K562 (cell line): ENCODE measurements at regions not wholly inside any gene's neighbourhood (a gene's known extent, or its start where the extent isn't known, plus 50 kb on each side); places are given as distances from the start of the nearest gene placed in this dataset.

ENCODE experiments used
- ATAC-seq: fragments of 200-7000 bp; cut with Tn5 transposase; 3 replicates; pipeline ENCODE4 v1.9.1; 2020; ENCODE audit warnings: moderate library complexity
- BruUV-seq: library from RNA; stranded (reverse); fragments of 400-500 nt; replicated peaks from 2 replicates; lab custom pipeline; 2021; lab: Mats Ljungman, UMichigan
- CTCF ChIA-PET: fragments of 300-600 bp; formaldehyde crosslinking; extraction: SDS; loops from one replicate; lab custom pipeline; 2021; ENCODE audit warnings: low intra/inter-chr PET ratio; lab: Yijun Ruan, JAX
- POLR2A ChIA-PET: fragments of 300-600, 350-650 bp; sonication (Branson Sonifier 250); formaldehyde crosslinking; extraction: SDS; loops from one replicate; lab custom pipeline; 2021; ENCODE audit warnings: antibody characterized with exemption, inconsistent platforms; lab: Yijun Ruan, JAX
- DNase-seq, 4 experiments: peaks; one replicate each; pipeline versions ENCODE4 v3.0.0 to v3.0.0-alpha.2; 2011 to 2018; ENCODE audit warnings: low spot score in 3 of 4, mixed read lengths in 3 of 4; ENCODE audit errors: extremely low read depth in 1 of 4
- FAIRE-seq: peaks from 2 replicates; lab custom pipeline; 2011; peaks lifted over from hg19 to GRCh38; lab: Jason Lieb, UNC
- H2AFZ ChIP-seq: 2 replicates; pipeline ENCODE4 v1.6.0; 2011; ENCODE audit warnings: low read depth, low read length, control low read depth, inconsistent platforms
- H3K27ac ChIP-seq: fragments of 200-600 bp; 3 replicates; pipeline ENCODE4 v1.8.0; 2011; ENCODE audit warnings: low read depth, mild to moderate bottlenecking, control low read depth, inconsistent platforms, low read length, moderate library complexity, mixed read lengths; ENCODE audit errors: extremely low read depth
- H3K27me3 ChIP-seq, 2 experiments: fragments of 300-600 bp in 1 of 2; 2 replicates in 1 of 2; 3 replicates in 1 of 2; pipeline versions ENCODE4 v1.6.0 to v1.8.0; 2011; ENCODE audit warnings: inconsistent platforms in 2 of 2, low read length in 2 of 2, mild to moderate bottlenecking in 1 of 2, mixed read lengths in 1 of 2, moderate library complexity in 1 of 2; ENCODE audit not compliant: control insufficient read depth in 2 of 2, insufficient read depth in 2 of 2
- H3K36me3 ChIP-seq: fragments of 300-600 bp; 3 replicates; pipeline ENCODE4 v1.8.0; 2011; ENCODE audit warnings: mild to moderate bottlenecking, low read length, inconsistent platforms; ENCODE audit not compliant: control insufficient read depth, insufficient read depth
- H3K4me1 ChIP-seq, 2 experiments: fragments of 200-600 bp in 1 of 2; replicated peaks in 1 of 2; 2 replicates in 1 of 2; 3 replicates in 1 of 2; pipeline versions ENCODE4 v1.5.1 to v1.8.0; 2011; ENCODE audit warnings: inconsistent platforms in 2 of 2, low read length in 2 of 2, mild to moderate bottlenecking in 1 of 2, mixed read lengths in 1 of 2, moderate library complexity in 1 of 2; ENCODE audit not compliant: control insufficient read depth in 2 of 2, insufficient read depth in 2 of 2
- H3K4me2 ChIP-seq: 2 replicates; pipeline ENCODE4 v1.6.1; 2011; ENCODE audit warnings: low read length, control low read depth, inconsistent platforms, mixed read lengths; ENCODE audit not compliant: insufficient read depth
- H3K4me3 ChIP-seq: fragments of 200-600 bp; sonication (generic), shearing (Covaris generic); 2 replicates; pipeline ENCODE4 v1.5.1; 2016; ENCODE audit warnings: control low read depth, inconsistent platforms
- H3K79me2 ChIP-seq: fragments of 200-600 bp; 3 replicates; pipeline ENCODE4 v1.8.0; 2011; ENCODE audit warnings: low read length, inconsistent platforms; ENCODE audit not compliant: control insufficient read depth, insufficient read depth
- H3K9ac ChIP-seq, 2 experiments: 2 replicates each; pipeline versions ENCODE4 v1.6.0 to v1.6.1; 2011; ENCODE audit warnings: low read depth in 2 of 2, low read length in 2 of 2, control low read depth in 1 of 2, inconsistent platforms in 1 of 2, mild to moderate bottlenecking in 1 of 2, mixed read lengths in 1 of 2; ENCODE audit not compliant: insufficient read depth in 1 of 2
- H3K9me1 ChIP-seq: one replicate; pipeline ENCODE4 v1.6.0; 2011; ENCODE audit warnings: inconsistent platforms, mild to moderate bottlenecking, low read length, moderate library complexity; ENCODE audit not compliant: control insufficient read depth, insufficient read depth
- H3K9me3 ChIP-seq: replicated peaks from 2 replicates; pipeline ENCODE4 v1.5.1; 2011; ENCODE audit warnings: low read depth, low read length, inconsistent platforms; ENCODE audit not compliant: control insufficient read depth, insufficient read depth
- H4K20me1 ChIP-seq: replicated peaks from 2 replicates; pipeline ENCODE4 v1.6.1; 2011; ENCODE audit warnings: low read length, inconsistent platforms, mixed read lengths; ENCODE audit not compliant: control insufficient read depth, insufficient read depth
- CC2D1A ChIP-seq: fragments of 450-650 bp; IDR thresholded peaks from 2 replicates; pipeline ENCODE4 v1.6.1; 2017; ENCODE audit warnings: mild to moderate bottlenecking
- GABPA ChIP-seq: fragments of 200-800 bp; sonication (Bioruptor generic); conservative IDR thresholded peaks from 2 replicates; pipeline ENCODE4 v1.6.1; 2016; ENCODE audit warnings: low read depth, missing genetic modification characterization, missing compliant biosample characterization
- GATA2 ChIP-seq: sonication (generic); formaldehyde crosslinking; IDR thresholded peaks from 2 replicates; pipeline ENCODE4 v1.4.0; 2020; ENCODE audit warnings: mild to moderate bottlenecking, missing genetic modification reagents
- GTF2A2 ChIP-seq: IDR thresholded peaks from 2 replicates; pipeline ENCODE4 v1.6.1; 2016; ENCODE audit warnings: mild to moderate bottlenecking, missing genetic modification characterization, missing compliant biosample characterization
- HEY1 ChIP-seq: fragments of 250-450 bp; sonication (Bioruptor Pico); IDR thresholded peaks from 2 replicates; pipeline ENCODE4 v1.5.0; 2020; ENCODE audit warnings: mild to moderate bottlenecking, moderate library complexity, borderline replicate concordance
- HNRNPUL1 ChIP-seq: fragments of 200-400 bp; formaldehyde crosslinking; IDR thresholded peaks from 2 replicates; pipeline ENCODE4 v1.6.1; 2017; ENCODE audit warnings: low read length
- MCM5 ChIP-seq: fragments of 450-650 bp; IDR thresholded peaks from 2 replicates; pipeline ENCODE4 v1.6.1; 2016; ENCODE audit warnings: low read depth
- TAF1 ChIP-seq: IDR thresholded peaks from 2 replicates; pipeline ENCODE4 v1.6.1; 2011; ENCODE audit warnings: mild to moderate bottlenecking, low read length, moderate library complexity; ENCODE audit not compliant: insufficient read depth, control insufficient read depth, severe bottlenecking; ENCODE audit errors: extremely low read depth
- XRCC3 ChIP-seq: fragments of 450-650 bp; IDR thresholded peaks from 2 replicates; pipeline ENCODE4 v1.6.1; 2017; ENCODE audit warnings: mild to moderate bottlenecking, moderate library complexity
- ZNF436 ChIP-seq: fragments of 250-450, 450-650 bp; sonication (Bioruptor Pico); formaldehyde crosslinking; IDR thresholded peaks from 2 replicates; pipeline ENCODE4 v1.7.0; 2020; ENCODE audit warnings: mild to moderate bottlenecking
- ZNF449 ChIP-seq: fragments of 250-450 bp; sonication (Bioruptor Pico); IDR thresholded peaks from 2 replicates; pipeline ENCODE4 v1.8.0; 2022; ENCODE audit warnings: moderate library complexity, mild to moderate bottlenecking, inconsistent platforms
- ZNF717 ChIP-seq: fragments of 250-450 bp; sonication (Bioruptor Pico); IDR thresholded peaks from 2 replicates; pipeline ENCODE4 v1.5.0; 2021
- ZNF740 ChIP-seq, 3 experiments: fragments of 200-800 bp in 1 of 3; sonication (Bioruptor generic) in 1 of 3; sonication (generic) in 1 of 3; formaldehyde crosslinking in 1 of 3; IDR thresholded peaks; 2 replicates each; pipeline versions ENCODE4 v1.6.1 to v1.8.0; 2016 to 2022; ENCODE audit warnings: mild to moderate bottlenecking in 2 of 3, missing compliant biosample characterization in 2 of 3, missing genetic modification characterization in 2 of 3, missing genetic modification reagents in 1 of 3
- WGBS: fragments of 100-300 bp; shearing (Covaris generic); methylation state at CpG from one replicate; pipeline ENCODE4 v1.1.6; 2016; ENCODE audit warnings: low coverage, mixed read lengths; ENCODE audit not compliant: insufficient coverage; ENCODE audit errors: missing lambda C conversion rate; 5-methylcytosine and 5-hydroxymethylcytosine counted together
- in situ Hi-C: fragments of 300-500 bp; cut with MboI; formaldehyde crosslinking; loops from 4 replicates; pipeline ENCODE4 v1.15.0; 2018; ENCODE audit warnings: inconsistent platforms, mixed read lengths
- intact Hi-C: fragments of 100-400 bp; cut with micrococcal nuclease; formaldehyde crosslinking; loops from 2 replicates; pipeline ENCODE4 v1.14.2; 2022
- TF ChIP-seq, protein P1 (sequence below), 2 experiments: fragments of 450-650 bp in 1 of 2; sonication (generic) in 1 of 2; formaldehyde crosslinking; conservative IDR thresholded peaks; 2 replicates each; pipeline versions ENCODE4 v1.4.0 to v1.8.1; 2020 to 2022; ENCODE audit warnings: mild to moderate bottlenecking in 1 of 2, missing genetic modification reagents in 1 of 2

- POLR2A ChIA-PET = no interaction called here
- WGBS = 4% methylated on average over 2 of the region's 2 CpGs
- H3K9ac ChIP-seq = no peak overlapping the region
- TF ChIP-seq CC2D1A (no peak), ZNF436 (no peak), GABPA (tag) (no peak), GTF2A2 (tag) (no peak), XRCC3 (no peak)
- TF ChIP-seq, protein P1, sequence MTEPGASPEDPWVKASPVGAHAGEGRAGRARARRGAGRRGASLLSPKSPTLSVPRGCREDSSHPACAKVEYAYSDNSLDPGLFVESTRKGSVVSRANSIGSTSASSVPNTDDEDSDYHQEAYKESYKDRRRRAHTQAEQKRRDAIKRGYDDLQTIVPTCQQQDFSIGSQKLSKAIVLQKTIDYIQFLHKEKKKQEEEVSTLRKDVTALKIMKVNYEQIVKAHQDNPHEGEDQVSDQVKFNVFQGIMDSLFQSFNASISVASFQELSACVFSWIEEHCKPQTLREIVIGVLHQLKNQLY (CRISPR knock-in tag; conservative IDR thresholded peaks at IDR 0.05) = no peak
- intact Hi-C loops = no loop called here
- no peaks in the 10 kb centered on the region for H3K9me3 ChIP-seq
- no peaks in the 10 kb centered on the region for H4K20me1 ChIP-seq
- FAIRE-seq = no peak
- no peak overlapping the region for H2AFZ ChIP-seq
- H3K4me2 ChIP-seq = no peak overlapping the region
- in situ Hi-C loops = no loop called here
- no peak for ATAC-seq
- H3K4me1 ChIP-seq = no peaks in the 10 kb centered on the region
- H3K27ac ChIP-seq = no peak overlapping the region
- H3K4me3 ChIP-seq = no peak overlapping the region
- no TSS peak for BruUV-seq
- no peaks in the 10 kb centered on the region for H3K27me3 ChIP-seq
- CTCF ChIA-PET = no interaction called here
- no peak for DNase-seq
- no peaks in the 10 kb centered on the region for H3K36me3 ChIP-seq
- no peaks in the 10 kb centered on the region for H3K79me2 ChIP-seq
- no peaks in the 10 kb centered on the region for H3K9me1 ChIP-seq
These were observed 550.7 kb upstream of the ALCAM start for GRCh38 chr3:104816008-104816407.

DNA sequence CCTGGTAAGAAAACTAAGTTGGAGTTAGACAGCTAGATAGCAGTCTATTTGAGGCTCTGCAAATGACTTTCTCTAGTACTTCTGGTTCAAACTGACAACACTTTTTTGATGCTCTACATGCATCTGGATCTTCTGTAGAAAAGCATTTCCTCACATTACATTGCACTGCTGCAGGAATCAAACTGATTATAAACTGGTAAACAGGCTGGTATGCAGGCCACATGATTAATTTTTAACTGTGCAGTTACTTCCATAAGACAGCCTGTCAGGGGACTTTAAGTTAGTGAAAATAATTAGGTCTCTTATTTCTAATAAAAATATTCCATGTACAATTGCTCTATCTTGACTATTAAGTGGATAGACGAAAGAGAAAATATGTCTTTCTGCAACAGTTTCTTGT is 550.0 kb upstream of the ALCAM start:
- Histone ChIP-seq H4K20me1 (no peaks in the 10 kb centered on the region), H3K4me1 (no peaks in the 10 kb centered on the region), H3K79me2 (no peaks in the 10 kb centered on the region), H2AFZ (no peak overlapping the region), H3K27me3 (no peaks in the 10 kb centered on the region), H3K9me3 (no peaks in the 10 kb centered on the region), H3K9ac (no peak overlapping the region), H3K4me2 (no peak overlapping the region), H3K4me3 (no peak overlapping the region), H3K36me3 (no peaks in the 10 kb centered on the region), H3K27ac (no peak overlapping the region), H3K9me1 (no peaks in the 10 kb centered on the region)
- in situ Hi-C loops = no loop called here
- POLR2A ChIA-PET = no interaction called here
- intact Hi-C loops = no loop called here
- DNase-seq = no peak
- CTCF ChIA-PET = no interaction called here
- no TSS peak for BruUV-seq
- no peak for ATAC-seq
- 0% methylated on average over 1 of the region's 1 CpG for WGBS
- no peak for FAIRE-seq
- TF ChIP-seq ZNF717 (CRISPR knock-in tag) (no peak), ZNF449 (CRISPR knock-in tag) (no peak), GATA2 (no peak), MCM5 (no peak), HEY1 (CRISPR knock-in tag) (no peak), TAF1 (no peak), ZNF740 (CRISPR knock-in tag; IDR thresholded peaks at IDR 0.05) (no peak), ZNF740 (tag; IDR thresholded peaks at IDR 0.05) (no peak), HNRNPUL1 (no peak)
